ENCODE measurements at regions not wholly inside any gene's neighbourhood (a gene's known extent, or its start where the extent isn't known, plus 50 kb on each side); places are given as distances from the start of the nearest gene placed in this dataset.

DNA sequence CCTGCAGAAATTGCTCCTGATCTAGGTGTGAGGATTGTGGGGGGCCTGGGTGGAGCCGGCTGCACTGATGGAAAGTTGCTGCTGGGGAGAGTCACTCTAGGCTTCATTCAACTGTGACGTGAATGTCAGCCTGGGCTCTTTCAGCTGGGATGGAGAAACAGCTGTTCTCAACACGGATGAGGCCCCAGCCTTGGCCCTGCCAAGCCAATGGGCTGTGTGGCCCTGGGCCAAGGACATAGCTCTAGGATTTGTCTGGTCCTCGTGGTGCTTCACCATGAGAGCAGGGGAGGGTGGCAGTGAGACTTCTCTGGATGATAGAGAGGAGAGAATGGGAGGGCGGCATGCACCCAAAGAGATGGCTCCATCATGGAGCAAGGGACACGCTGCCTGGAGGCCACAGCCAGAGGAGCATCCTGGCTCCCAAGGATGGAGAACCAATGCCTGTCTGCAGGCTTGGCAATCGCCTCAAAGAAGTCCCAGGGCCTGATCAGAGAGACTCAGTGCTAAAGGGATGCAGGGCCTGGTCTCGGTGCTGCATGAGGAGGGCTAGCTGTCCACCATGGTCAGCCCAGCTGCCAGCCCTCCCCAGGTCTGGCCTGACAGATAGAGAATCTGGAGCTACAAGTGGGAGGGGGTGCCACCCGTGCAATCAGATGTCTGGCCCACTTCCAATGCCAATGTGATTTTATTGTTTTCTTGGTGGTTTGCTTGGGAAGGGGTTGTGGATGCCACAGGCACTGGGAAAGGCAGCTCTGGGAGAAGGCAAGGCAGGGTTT is 141.0 kb downstream of the GADD45G start:
- H3K27ac ChIP-seq (ENCODE audit: low read length), result no peak overlapping the region
- H3F3A ChIP-seq (ENCODE audit: insufficient read depth, low read length), result peaks cover 27% of the 10 kb centered on the region
- H2AFZ ChIP-seq (ENCODE audit: low read length), result no peak overlapping the region
- TF ChIP-seq EZH2 (optimal IDR thresholded peaks at IDR 0.05; ENCODE audit: low read depth, low read length) (no peak), EZH2phosphoT487 (IDR thresholded peaks at IDR 0.05; ENCODE audit: low read length) (no peak)
- H4K20me1 ChIP-seq (ENCODE audit: insufficient read depth, low read length), result no peaks in the 10 kb centered on the region
- H3K9me3 ChIP-seq (replicated peaks; ENCODE audit: insufficient read depth, low read length), result no peaks in the 10 kb centered on the region
- H3K4me3 ChIP-seq (ENCODE audit: low read length), result no peak overlapping the region
- no peak overlapping the region for H3K4me2 ChIP-seq (ENCODE audit: low read depth, low read length)
- peaks cover 36% of the 10 kb centered on the region for H3K4me1 ChIP-seq (ENCODE audit: low read length)
- no peaks in the 10 kb centered on the region for H3K9me2 ChIP-seq (replicated peaks; ENCODE audit: insufficient read depth, low read length)
- H3K79me2 ChIP-seq (ENCODE audit: low read length), result no peaks in the 10 kb centered on the region
- H3K9ac ChIP-seq (ENCODE audit: low read length), result no peak overlapping the region
- no peak for DNase-seq
- no peaks in the 10 kb centered on the region for H3K36me3 ChIP-seq (replicated peaks; ENCODE audit: insufficient read depth, low read length)
- H3K27me3 ChIP-seq (replicated peaks; ENCODE audit: insufficient read depth, low read length), result no peaks in the 10 kb centered on the region

GRCh38 chr9:89746385-89747116 is 141.7 kb downstream of the GADD45G start:
- Histone ChIP-seq H3F3A (ENCODE audit: insufficient read depth, low read length) (peaks cover 27% of the 10 kb centered on the region), H3K4me1 (ENCODE audit: low read length) (peaks cover 36% of the 10 kb centered on the region), H3K9me3 (replicated peaks; ENCODE audit: insufficient read depth, low read length) (no peaks in the 10 kb centered on the region), H3K4me2 (ENCODE audit: low read depth, low read length) (no peak overlapping the region), H3K79me2 (ENCODE audit: low read length) (no peaks in the 10 kb centered on the region), H3K36me3 (replicated peaks; ENCODE audit: insufficient read depth, low read length) (no peaks in the 10 kb centered on the region), H2AFZ (ENCODE audit: low read length) (no peak overlapping the region), H3K27ac (ENCODE audit: low read length) (no peak overlapping the region), H3K9me2 (replicated peaks; ENCODE audit: insufficient read depth, low read length) (no peaks in the 10 kb centered on the region), H3K9ac (ENCODE audit: low read length) (no peak overlapping the region), H4K20me1 (ENCODE audit: insufficient read depth, low read length) (no peaks in the 10 kb centered on the region), H3K27me3 (replicated peaks; ENCODE audit: insufficient read depth, low read length) (no peaks in the 10 kb centered on the region), H3K4me3 (ENCODE audit: low read length) (no peak overlapping the region)
- no peak for DNase-seq
- TF ChIP-seq EZH2phosphoT487 (IDR thresholded peaks at IDR 0.05; ENCODE audit: low read length) (no peak), EZH2 (optimal IDR thresholded peaks at IDR 0.05; ENCODE audit: low read depth, low read length) (no peak)
- TF ChIP-seq, protein P1, sequence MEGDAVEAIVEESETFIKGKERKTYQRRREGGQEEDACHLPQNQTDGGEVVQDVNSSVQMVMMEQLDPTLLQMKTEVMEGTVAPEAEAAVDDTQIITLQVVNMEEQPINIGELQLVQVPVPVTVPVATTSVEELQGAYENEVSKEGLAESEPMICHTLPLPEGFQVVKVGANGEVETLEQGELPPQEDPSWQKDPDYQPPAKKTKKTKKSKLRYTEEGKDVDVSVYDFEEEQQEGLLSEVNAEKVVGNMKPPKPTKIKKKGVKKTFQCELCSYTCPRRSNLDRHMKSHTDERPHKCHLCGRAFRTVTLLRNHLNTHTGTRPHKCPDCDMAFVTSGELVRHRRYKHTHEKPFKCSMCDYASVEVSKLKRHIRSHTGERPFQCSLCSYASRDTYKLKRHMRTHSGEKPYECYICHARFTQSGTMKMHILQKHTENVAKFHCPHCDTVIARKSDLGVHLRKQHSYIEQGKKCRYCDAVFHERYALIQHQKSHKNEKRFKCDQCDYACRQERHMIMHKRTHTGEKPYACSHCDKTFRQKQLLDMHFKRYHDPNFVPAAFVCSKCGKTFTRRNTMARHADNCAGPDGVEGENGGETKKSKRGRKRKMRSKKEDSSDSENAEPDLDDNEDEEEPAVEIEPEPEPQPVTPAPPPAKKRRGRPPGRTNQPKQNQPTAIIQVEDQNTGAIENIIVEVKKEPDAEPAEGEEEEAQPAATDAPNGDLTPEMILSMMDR (IDR thresholded peaks at IDR 0.05; ENCODE audit: low read length), result no peak

DNA sequence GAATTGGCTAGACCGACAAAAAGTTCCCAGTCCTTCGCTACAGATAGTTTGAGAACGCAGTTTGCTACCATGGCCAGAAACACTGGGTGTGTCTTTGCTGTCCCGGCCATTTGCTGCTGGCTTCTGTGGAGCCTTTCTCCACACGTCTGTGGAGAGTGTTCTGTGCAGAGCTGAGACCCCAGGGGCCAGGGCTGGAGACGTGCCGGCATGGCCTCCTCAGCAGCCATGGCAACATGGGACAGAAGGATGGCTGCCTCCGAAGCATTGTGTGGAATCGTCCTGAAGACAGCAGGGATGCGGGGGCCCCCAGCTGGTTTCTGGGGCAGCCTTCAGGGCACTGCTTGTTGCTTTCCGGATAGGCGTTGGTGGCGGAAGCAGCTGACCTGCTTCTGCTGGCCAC is 142.8 kb downstream of the GADD45G start:
- H3K9me2 ChIP-seq (replicated peaks; ENCODE audit: insufficient read depth, low read length), result no peaks in the 10 kb centered on the region
- H3K27me3 ChIP-seq (replicated peaks; ENCODE audit: insufficient read depth, low read length), result no peaks in the 10 kb centered on the region
- H3K4me3 ChIP-seq (ENCODE audit: low read length), result no peak overlapping the region
- no peaks in the 10 kb centered on the region for H3K9me3 ChIP-seq (replicated peaks; ENCODE audit: insufficient read depth, low read length)
- H3K4me1 ChIP-seq (ENCODE audit: low read length), result peaks cover 30% of the 10 kb centered on the region
- no peak for TF ChIP-seq EZH2 (optimal IDR thresholded peaks at IDR 0.05; ENCODE audit: low read depth, low read length)
- TF ChIP-seq, protein P1 (IDR thresholded peaks at IDR 0.05; ENCODE audit: low read length), result no peak
- H3K36me3 ChIP-seq (replicated peaks; ENCODE audit: insufficient read depth, low read length), result no peaks in the 10 kb centered on the region
- H3K9ac ChIP-seq (ENCODE audit: low read length), result no peak overlapping the region
- H2AFZ ChIP-seq (ENCODE audit: low read length), result no peak overlapping the region
- H3F3A ChIP-seq (ENCODE audit: insufficient read depth, low read length), result peaks cover 20% of the 10 kb centered on the region
- no peak overlapping the region for H3K4me2 ChIP-seq (ENCODE audit: low read depth, low read length)
- no peak for DNase-seq
- no peak overlapping the region for H3K27ac ChIP-seq (ENCODE audit: low read length)
- H3K79me2 ChIP-seq (ENCODE audit: low read length), result no peaks in the 10 kb centered on the region
- H4K20me1 ChIP-seq (ENCODE audit: insufficient read depth, low read length), result no peaks in the 10 kb centered on the region
